ENCODE measurements at regions not wholly inside any gene's neighbourhood (a gene's known extent, or its start where the extent isn't known, plus 50 kb on each side); places are given as distances from the start of the nearest gene placed in this dataset.
A peak's percentile ranks its signal among the peaks of the same experiment; 100 is the strongest.

- DNase-seq (peak; percentile 90), ATAC-seq (peak; percentile 79)
- Histone ChIP-seq H3K36me3 (ENCODE audit: low read depth, low read length) (no peaks in the 10 kb centered on the region), H3K9me3 (ENCODE audit: low read length) (no peaks in the 10 kb centered on the region), H3K4me1 (ENCODE audit: insufficient read depth, low read length) (peaks cover 38% of the 10 kb centered on the region), H4K20me1 (ENCODE audit: low read length) (no peaks in the 10 kb centered on the region), H3K4me2 (ENCODE audit: low read length) (peak overlapping the region; percentile 80), H2AFZ (ENCODE audit: low read length) (no peak overlapping the region), H3K9me2 (replicated peaks; ENCODE audit: low read length) (no peaks in the 10 kb centered on the region), H3K9ac (ENCODE audit: low read length) (no peak overlapping the region), H3K79me2 (ENCODE audit: low read length) (no peaks in the 10 kb centered on the region), H3F3A (ENCODE audit: low read length, unreplicated experiment) (peaks cover 10% of the 10 kb centered on the region), H3K27me3 (ENCODE audit: low read length) (no peaks in the 10 kb centered on the region), H3K4me3 (ENCODE audit: low read length) (peak overlapping the region; percentile 53; the same call in 1 of the 2 replicates), H3K27ac (ENCODE audit: low read length) (peak overlapping the region; percentile 91)
- TF ChIP-seq CTCF (conservative IDR thresholded peaks at IDR 0.05; ENCODE audit: low read depth, low read length) (no peak), EZH2 (IDR thresholded peaks at IDR 0.05; ENCODE audit: low read length, unreplicated experiment) (no peak), EZH2phosphoT487 (IDR thresholded peaks at IDR 0.05; ENCODE audit: borderline replicate concordance, low read length) (no peak)
- no TSS peak for BruUV-seq (replicated peaks)
- intact Hi-C loops (cut with micrococcal nuclease), result loop anchor here (1.0 to 5.0 kb wide), 3 partner anchors 109 to 142 kb away; partner anchors contain the start of gene PPP1R12A
- ChIA-PET POLR2A (ENCODE audit: unreplicated experiment) (interaction anchor here (0.5 to 0.7 kb wide), 3 partner anchors 12 to 110 kb away, joined by 3 to 6 read pairs (median 4); no protein-coding TSS in a partner anchor), CTCF (interaction anchor here (0.8 kb wide), 1 partner anchor 141 kb away, joined by 4 read pairs; no protein-coding TSS in a partner anchor)
These were observed 53.7 kb upstream of the OTOGL start for GRCh38 chr12:80045594-80045993.

GRCh38 chr12:80044694-80045046 lies 54.7 kb upstream of the OTOGL start:
- Histone ChIP-seq H3K9me3 (ENCODE audit: low read length) (no peaks in the 10 kb centered on the region), H3K4me1 (ENCODE audit: insufficient read depth, low read length) (peaks cover 38% of the 10 kb centered on the region), H3K9ac (ENCODE audit: low read length) (peak overlapping the region; percentile 36; the same call in 1 of the 2 replicates), H3K4me2 (ENCODE audit: low read length) (peak overlapping the region; percentile 80), H4K20me1 (ENCODE audit: low read length) (no peaks in the 10 kb centered on the region), H3K4me3 (ENCODE audit: low read length) (peak overlapping the region; percentile 53; the same call in 1 of the 2 replicates), H3K36me3 (ENCODE audit: low read depth, low read length) (no peaks in the 10 kb centered on the region), H2AFZ (ENCODE audit: low read length) (no peak overlapping the region), H3K27me3 (ENCODE audit: low read length) (no peaks in the 10 kb centered on the region), H3K9me2 (replicated peaks; ENCODE audit: low read length) (no peaks in the 10 kb centered on the region), H3F3A (ENCODE audit: low read length, unreplicated experiment) (peaks cover 10% of the 10 kb centered on the region), H3K79me2 (ENCODE audit: low read length) (no peaks in the 10 kb centered on the region), H3K27ac (ENCODE audit: low read length) (peak overlapping the region; percentile 91)
- POLR2A ChIA-PET (ENCODE audit: unreplicated experiment), result no interaction called here
- BruUV-seq (replicated peaks), result no TSS peak
- DNase-seq, result peak; percentile 96
- intact Hi-C loops (cut with micrococcal nuclease), result loop anchor here (1.0 to 5.0 kb wide), 5 partner anchors 61 to 157 kb away; partner anchors contain the start of gene PPP1R12A
- ATAC-seq, result peak; percentile 66
- CTCF ChIA-PET, result no interaction called here
- TF ChIP-seq EZH2 (IDR thresholded peaks at IDR 0.05; ENCODE audit: low read length, unreplicated experiment), result no peak
- no peak for TF ChIP-seq CTCF (conservative IDR thresholded peaks at IDR 0.05; ENCODE audit: low read depth, low read length)
- no peak for TF ChIP-seq EZH2phosphoT487 (IDR thresholded peaks at IDR 0.05; ENCODE audit: borderline replicate concordance, low read length)

GRCh38 chr12:80041692-80042091 lies 57.6 kb upstream of the OTOGL start:
- Histone ChIP-seq H3K4me1 (ENCODE audit: insufficient read depth, low read length) (peaks cover 35% of the 10 kb centered on the region), H2AFZ (ENCODE audit: low read length) (peak overlapping the region; percentile 64), H3F3A (ENCODE audit: low read length, unreplicated experiment) (peaks cover 10% of the 10 kb centered on the region), H3K27me3 (ENCODE audit: low read length) (no peaks in the 10 kb centered on the region), H3K79me2 (ENCODE audit: low read length) (no peaks in the 10 kb centered on the region), H3K9me3 (ENCODE audit: low read length) (no peaks in the 10 kb centered on the region), H3K27ac (ENCODE audit: low read length) (no peak overlapping the region), H3K9me2 (replicated peaks; ENCODE audit: low read length) (no peaks in the 10 kb centered on the region), H3K9ac (ENCODE audit: low read length) (no peak overlapping the region), H3K4me3 (ENCODE audit: low read length) (no peak overlapping the region), H4K20me1 (ENCODE audit: low read length) (no peaks in the 10 kb centered on the region), H3K36me3 (ENCODE audit: low read depth, low read length) (no peaks in the 10 kb centered on the region), H3K4me2 (ENCODE audit: low read length) (peak overlapping the region; percentile 69)
- intact Hi-C loops (cut with micrococcal nuclease), result loop anchor here (1.0 to 5.0 kb wide), 2 partner anchors 8 to 154 kb away; no protein-coding TSS in a partner anchor
- ChIA-PET POLR2A (ENCODE audit: unreplicated experiment) (interaction anchor here (0.7 kb wide), 1 partner anchor 108 kb away, joined by 3 read pairs; no protein-coding TSS in a partner anchor), CTCF (no interaction called here)
- ATAC-seq (peak; percentile 18; the same call in 1 of the 2 replicates), DNase-seq (peak; percentile 63)
- TF ChIP-seq EZH2 (IDR thresholded peaks at IDR 0.05; ENCODE audit: low read length, unreplicated experiment) (no peak), EZH2phosphoT487 (IDR thresholded peaks at IDR 0.05; ENCODE audit: borderline replicate concordance, low read length) (no peak), CTCF (conservative IDR thresholded peaks at IDR 0.05; ENCODE audit: low read depth, low read length) (no peak)
- no TSS peak for BruUV-seq (replicated peaks)

All from PC-3 (cell line).